Retina (tissue), 1 donor: ENCODE measurements at regions not wholly inside any gene's neighbourhood (a gene's known extent, or its start where the extent isn't known, plus 50 kb on each side); places are given as distances from the start of the nearest gene placed in this dataset.
A peak's percentile ranks its signal among the peaks of the same experiment; 100 is the strongest.
"Not testable (repeated sequence)": the region's sequence is repeated elsewhere in the genome, so short reads cannot be mapped to it uniquely, and the experiment has no call there.

Source experiments
- DNase-seq: peaks from one replicate; pipeline ENCODE4 v3.0.0-alpha.2; 2016

- DNase-seq, result no peak
These were observed 109.3 kb upstream of the ETV6 start for GRCh38 chr12:11540156-11540555.

GRCh38 chr12:11540615-11541310 is 108.7 kb upstream of the ETV6 start:
- no peak for DNase-seq

- DNase-seq, result no peak
These were observed 106.9 kb upstream of the ETV6 start for GRCh38 chr12:11542599-11542998.

GRCh38 chr12:11543457-11544158 is 105.9 kb upstream of the ETV6 start:
- no peak for DNase-seq

- no peak for DNase-seq
These were observed 103.8 kb upstream of the ETV6 start for GRCh38 chr12:11545484-11546330.

GRCh38 chr12:11546582-11547270 is 102.7 kb upstream of the ETV6 start:
- not testable (repeated sequence) for DNase-seq

- not testable (repeated sequence) for DNase-seq
These were observed 102.2 kb upstream of the ETV6 start for GRCh38 chr12:11547271-11547646.

GRCh38 chr12:11549119-11549518 is 100.4 kb upstream of the ETV6 start:
- no peak for DNase-seq

GRCh38 chr12:11553871-11554533 is 95.5 kb upstream of the ETV6 start:
- peak; percentile 53 for DNase-seq

GRCh38 chr12:11555195-11555594 is 94.3 kb upstream of the ETV6 start:
- no peak for DNase-seq

GRCh38 chr12:11555743-11556625 is 93.5 kb upstream of the ETV6 start:
- no peak for DNase-seq

- DNase-seq, result no peak
These were observed 92.8 kb upstream of the ETV6 start for GRCh38 chr12:11556682-11557081.

- DNase-seq, result no peak
These were observed 89.7 kb upstream of the ETV6 start for GRCh38 chr12:11559626-11560340.

GRCh38 chr12:11561411-11561810 is 88.1 kb upstream of the ETV6 start:
- no peak for DNase-seq

GRCh38 chr12:11563785-11564739 is 85.4 kb upstream of the ETV6 start:
- no peak for DNase-seq

- DNase-seq, result no peak
These were observed 84.4 kb upstream of the ETV6 start for GRCh38 chr12:11564984-11565651.

- no peak for DNase-seq
These were observed 83.7 kb upstream of the ETV6 start for GRCh38 chr12:11565752-11566151.

- no peak for DNase-seq
These were observed 81.2 kb upstream of the ETV6 start for GRCh38 chr12:11568155-11568761.
